Ishikawa (cell line): ENCODE measurements at regions not wholly inside any gene's neighbourhood (a gene's known extent, or its start where the extent isn't known, plus 50 kb on each side); places are given as distances from the start of the nearest gene placed in this dataset.

Experiments
- EP300 ChIP-seq: IDR thresholded peaks from 2 replicates; pipeline ENCODE4 v1.6.1; 2012; ENCODE audit warnings: borderline replicate concordance
- MAX ChIP-seq: IDR thresholded peaks from 2 replicates; pipeline ENCODE4 v1.6.1; 2012
- TCF12 ChIP-seq: IDR thresholded peaks from 2 replicates; pipeline ENCODE4 v1.6.1; 2012; ENCODE audit warnings: low read depth

GRCh38 chr6:91476000-91476399 lies 889.1 kb upstream of the MAP3K7 start:
- TF ChIP-seq TCF12 (no peak), MAX (0 out of 2 replicates have a peak, but pooled peaks have one; percentile 44), EP300 (no peak)
